Neural cell (in vitro differentiated cells): ENCODE measurements at regions not wholly inside any gene's neighbourhood (a gene's known extent, or its start where the extent isn't known, plus 50 kb on each side); places are given as distances from the start of the nearest gene placed in this dataset.

Experiments used
- POLR2AphosphoS5 ChIP-seq: IDR thresholded peaks from 2 replicates; pipeline ENCODE4 v1.6.1; 2012
- RAD21 ChIP-seq: fragments of 450-650 bp; conservative IDR thresholded peaks from 2 replicates; pipeline ENCODE4 v1.6.1; 2014; ENCODE audit warnings: antibody characterized with exemption, mild to moderate bottlenecking, moderate library complexity
- TF ChIP-seq, protein P1 (sequence below): fragments of 450-650 bp; IDR thresholded peaks from 2 replicates; pipeline ENCODE4 v1.5.1; 2014; ENCODE audit warnings: antibody characterized with exemption, mild to moderate bottlenecking, moderate library complexity; ENCODE audit not compliant: poor library complexity, severe bottlenecking
- TF ChIP-seq, protein P2 (sequence below): IDR thresholded peaks from 2 replicates; pipeline ENCODE4 v1.6.1; 2012; ENCODE audit warnings: borderline replicate concordance

DNA sequence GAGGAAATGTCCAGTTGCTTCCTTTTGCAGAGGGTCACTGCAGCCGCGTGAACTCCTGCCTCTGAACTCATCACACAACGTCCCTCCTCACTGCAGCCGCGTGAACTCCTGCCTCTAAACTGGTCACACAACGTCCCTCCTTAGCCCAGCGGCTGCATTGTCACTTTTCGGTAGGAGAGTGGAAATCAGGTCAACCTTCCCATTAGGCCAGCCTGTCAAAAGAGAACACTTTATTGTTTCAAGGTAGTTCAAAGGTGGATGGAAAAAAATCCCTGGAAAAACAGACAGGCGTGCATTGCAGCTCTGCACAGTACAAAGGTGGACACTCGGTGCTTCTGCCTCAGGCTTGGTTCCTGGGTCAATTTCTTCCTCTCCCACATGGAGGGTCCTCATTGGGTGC lies 280.2 kb downstream of the FOXL1 start:
- TF ChIP-seq, protein P1, sequence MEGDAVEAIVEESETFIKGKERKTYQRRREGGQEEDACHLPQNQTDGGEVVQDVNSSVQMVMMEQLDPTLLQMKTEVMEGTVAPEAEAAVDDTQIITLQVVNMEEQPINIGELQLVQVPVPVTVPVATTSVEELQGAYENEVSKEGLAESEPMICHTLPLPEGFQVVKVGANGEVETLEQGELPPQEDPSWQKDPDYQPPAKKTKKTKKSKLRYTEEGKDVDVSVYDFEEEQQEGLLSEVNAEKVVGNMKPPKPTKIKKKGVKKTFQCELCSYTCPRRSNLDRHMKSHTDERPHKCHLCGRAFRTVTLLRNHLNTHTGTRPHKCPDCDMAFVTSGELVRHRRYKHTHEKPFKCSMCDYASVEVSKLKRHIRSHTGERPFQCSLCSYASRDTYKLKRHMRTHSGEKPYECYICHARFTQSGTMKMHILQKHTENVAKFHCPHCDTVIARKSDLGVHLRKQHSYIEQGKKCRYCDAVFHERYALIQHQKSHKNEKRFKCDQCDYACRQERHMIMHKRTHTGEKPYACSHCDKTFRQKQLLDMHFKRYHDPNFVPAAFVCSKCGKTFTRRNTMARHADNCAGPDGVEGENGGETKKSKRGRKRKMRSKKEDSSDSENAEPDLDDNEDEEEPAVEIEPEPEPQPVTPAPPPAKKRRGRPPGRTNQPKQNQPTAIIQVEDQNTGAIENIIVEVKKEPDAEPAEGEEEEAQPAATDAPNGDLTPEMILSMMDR = no peak
- TF ChIP-seq, protein P2, sequence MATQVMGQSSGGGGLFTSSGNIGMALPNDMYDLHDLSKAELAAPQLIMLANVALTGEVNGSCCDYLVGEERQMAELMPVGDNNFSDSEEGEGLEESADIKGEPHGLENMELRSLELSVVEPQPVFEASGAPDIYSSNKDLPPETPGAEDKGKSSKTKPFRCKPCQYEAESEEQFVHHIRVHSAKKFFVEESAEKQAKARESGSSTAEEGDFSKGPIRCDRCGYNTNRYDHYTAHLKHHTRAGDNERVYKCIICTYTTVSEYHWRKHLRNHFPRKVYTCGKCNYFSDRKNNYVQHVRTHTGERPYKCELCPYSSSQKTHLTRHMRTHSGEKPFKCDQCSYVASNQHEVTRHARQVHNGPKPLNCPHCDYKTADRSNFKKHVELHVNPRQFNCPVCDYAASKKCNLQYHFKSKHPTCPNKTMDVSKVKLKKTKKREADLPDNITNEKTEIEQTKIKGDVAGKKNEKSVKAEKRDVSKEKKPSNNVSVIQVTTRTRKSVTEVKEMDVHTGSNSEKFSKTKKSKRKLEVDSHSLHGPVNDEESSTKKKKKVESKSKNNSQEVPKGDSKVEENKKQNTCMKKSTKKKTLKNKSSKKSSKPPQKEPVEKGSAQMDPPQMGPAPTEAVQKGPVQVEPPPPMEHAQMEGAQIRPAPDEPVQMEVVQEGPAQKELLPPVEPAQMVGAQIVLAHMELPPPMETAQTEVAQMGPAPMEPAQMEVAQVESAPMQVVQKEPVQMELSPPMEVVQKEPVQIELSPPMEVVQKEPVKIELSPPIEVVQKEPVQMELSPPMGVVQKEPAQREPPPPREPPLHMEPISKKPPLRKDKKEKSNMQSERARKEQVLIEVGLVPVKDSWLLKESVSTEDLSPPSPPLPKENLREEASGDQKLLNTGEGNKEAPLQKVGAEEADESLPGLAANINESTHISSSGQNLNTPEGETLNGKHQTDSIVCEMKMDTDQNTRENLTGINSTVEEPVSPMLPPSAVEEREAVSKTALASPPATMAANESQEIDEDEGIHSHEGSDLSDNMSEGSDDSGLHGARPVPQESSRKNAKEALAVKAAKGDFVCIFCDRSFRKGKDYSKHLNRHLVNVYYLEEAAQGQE = no peak
- TF ChIP-seq RAD21 (no peak), POLR2AphosphoS5 (no peak)
